Stimulated activated CD4-positive, alpha-beta T cell treated with anti-CD3 and anti-CD28 coated beads, Interleukin-2, amount 100 ng/mL, for 48 hours (primary cell): ENCODE measurements at regions not wholly inside any gene's neighbourhood (a gene's known extent, or its start where the extent isn't known, plus 50 kb on each side); places are given as distances from the start of the nearest gene placed in this dataset.
"Not testable (repeated sequence)": the region's sequence is repeated elsewhere in the genome, so short reads cannot be mapped to it uniquely, and the experiment has no call there.

Experiments
- DNase-seq, 2 donors: peaks; one replicate each; pipeline ENCODE4 v3.0.0-alpha.2; 2020

DNA sequence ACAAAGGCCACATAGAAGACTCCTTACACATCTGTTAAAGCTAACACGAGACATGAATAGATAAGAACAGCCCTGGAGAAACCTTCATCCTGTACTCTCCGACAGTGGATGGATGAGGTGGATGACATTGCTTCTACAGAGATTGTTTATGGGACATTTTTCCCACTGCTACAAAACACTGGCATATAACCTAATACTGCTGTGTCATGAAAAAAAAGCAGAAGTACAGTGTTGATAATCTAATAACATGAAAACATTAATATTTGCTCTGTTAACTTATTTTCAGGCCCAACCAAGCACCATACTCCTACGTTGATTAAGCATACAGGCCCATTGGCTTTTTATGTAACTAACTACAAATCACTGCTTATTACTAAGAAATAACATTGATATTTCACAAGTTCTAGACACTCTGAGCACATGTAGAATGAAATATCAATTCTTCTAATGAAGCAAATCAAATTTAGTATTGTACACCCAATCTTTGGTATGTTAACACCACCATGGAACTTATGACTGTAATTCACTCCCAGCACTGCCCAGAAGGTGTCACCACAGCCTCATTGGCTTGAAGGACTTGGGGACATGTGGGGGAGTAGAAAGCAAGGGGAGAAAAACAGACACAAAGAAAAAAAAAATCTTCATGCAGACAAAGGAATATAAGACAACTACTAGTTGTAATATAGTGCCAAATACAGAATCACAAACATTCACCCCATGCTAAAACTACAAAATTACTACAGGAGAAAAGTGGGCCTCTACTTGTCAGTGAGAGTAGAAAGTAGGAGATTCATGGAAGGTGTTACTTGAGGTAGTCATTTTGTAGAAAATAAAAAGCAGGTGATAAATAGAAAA is 330.0 kb upstream of the PMFBP1 start:
- DNase-seq, result peak; percentile 10 to 19

DNA sequence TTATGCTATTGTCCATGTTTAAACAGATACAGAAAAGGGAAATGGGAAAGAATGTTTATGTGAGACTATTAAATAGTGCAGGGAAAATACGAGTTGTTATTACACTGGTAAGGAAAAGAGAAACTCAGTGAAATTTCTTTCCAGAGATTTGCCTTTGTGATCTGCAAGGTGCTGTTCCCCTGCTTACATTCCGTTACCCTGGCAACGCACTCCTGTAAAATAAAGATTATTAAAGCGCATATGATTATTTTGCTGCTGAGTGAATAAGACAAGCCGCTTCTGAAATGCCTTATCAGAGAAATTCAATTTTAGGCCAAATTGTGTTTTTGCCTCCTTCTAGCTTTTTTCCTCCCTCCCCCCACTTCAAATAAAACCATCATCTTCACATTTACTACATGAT is 328.6 kb upstream of the PMFBP1 start:
- DNase-seq, result no peak

DNA sequence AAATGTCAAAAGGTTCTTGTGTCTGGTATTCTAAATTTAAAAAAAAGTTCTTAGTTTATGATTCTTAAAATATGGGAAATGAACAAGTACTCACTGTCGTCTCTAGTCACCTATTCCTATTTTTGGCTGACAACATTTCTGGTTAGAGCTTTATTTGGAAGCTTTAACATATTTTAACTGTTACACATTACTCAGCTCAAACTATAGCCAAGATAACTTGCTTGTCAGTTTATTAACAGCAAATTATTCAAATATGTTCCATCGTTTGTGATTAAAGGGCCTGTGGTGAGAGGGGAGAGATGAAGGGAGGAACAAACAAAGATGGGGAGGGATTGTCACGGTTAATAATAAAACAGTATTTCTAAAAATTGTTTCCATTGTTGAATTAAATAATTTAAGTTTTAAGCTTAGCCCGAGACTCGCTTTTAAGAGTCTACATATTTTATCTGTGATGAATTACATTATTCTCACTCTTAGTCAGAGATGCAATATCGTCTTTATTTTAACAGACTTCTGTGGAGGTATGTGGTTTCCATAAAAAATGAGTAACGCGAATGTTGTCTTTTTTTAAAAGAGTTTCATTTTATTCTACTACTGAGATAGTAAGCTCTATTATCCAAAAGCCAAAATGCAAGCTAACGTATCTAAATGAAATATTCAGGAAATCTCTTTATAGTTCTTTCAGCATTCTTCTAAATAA is 321.9 kb upstream of the PMFBP1 start:
- no peak for DNase-seq

DNA sequence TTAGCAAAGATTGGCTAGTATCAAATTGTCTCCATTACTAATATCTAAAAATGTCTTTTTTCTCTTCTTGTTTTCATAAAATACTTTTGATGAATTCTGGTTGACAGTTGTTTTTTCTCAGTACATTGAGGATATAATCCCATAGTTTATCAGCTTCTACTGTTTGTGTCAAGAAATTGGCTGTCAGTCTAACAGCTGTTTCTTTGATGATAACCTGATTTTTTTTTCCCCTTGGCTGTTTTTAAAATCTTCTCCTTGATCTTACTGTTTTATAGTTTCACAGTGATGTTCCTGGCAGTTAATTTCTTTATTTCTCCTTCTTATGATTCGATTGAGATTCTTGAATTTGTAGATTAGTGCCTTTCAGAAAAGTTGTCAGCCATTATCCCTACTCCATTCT is 315.3 kb upstream of the PMFBP1 start:
- no peak for DNase-seq

DNA sequence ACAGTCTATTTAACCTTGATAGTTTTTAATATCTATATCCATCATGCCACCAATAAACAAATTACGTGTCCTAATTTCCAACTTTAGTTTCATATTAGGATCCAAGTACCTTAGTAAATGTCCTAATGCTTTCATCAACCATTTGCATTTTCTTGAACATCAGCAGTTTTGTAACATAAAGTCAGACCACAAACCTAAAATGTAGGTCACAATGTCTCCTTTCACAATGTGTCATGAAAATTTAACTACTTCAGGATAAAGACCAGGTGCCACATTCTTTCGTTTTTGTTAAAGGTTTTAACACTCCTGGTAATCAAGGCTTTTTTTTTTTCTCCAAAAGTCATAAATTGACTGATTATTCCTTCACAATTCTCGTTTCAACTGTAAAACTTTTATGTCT is 310.7 kb upstream of the PMFBP1 start:
- DNase-seq, result no peak

DNA sequence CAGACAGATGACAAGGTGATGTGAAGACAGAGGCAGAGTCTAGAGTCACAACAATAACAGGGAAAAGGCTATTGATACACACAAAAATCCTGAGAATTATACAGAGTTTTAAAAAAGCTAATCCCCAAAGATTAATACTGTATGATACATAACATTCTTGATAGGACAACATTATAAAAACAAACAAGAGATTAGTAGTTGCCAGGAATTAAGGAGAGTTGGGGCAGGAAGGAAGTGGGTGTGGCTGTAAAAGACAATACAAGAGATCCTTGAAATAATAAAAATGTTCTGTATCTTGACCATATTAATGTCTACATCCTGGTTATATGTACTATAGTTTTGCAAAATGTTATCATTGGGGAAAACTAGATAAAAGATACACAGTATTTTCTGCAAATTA is 309.5 kb upstream of the PMFBP1 start:
- DNase-seq, result no peak

DNA sequence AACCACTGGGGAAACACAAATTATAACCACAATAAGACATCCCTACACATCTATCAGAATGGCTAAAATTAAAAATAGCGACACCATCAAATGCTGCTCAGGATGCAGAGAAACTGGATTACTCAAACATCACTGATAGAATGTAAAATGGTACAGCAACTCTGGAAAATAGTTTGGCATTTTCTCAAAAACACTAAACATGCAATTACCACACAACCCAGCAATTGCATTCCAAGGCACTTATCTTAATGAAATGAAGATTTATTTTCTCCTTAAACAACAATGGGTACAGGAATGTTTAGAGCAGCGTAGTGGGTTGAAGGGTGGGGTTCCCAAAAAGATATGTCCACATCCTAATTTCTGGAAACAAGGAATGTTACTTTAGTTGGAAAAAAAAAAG is 309.0 kb upstream of the PMFBP1 start:
- no peak for DNase-seq

DNA sequence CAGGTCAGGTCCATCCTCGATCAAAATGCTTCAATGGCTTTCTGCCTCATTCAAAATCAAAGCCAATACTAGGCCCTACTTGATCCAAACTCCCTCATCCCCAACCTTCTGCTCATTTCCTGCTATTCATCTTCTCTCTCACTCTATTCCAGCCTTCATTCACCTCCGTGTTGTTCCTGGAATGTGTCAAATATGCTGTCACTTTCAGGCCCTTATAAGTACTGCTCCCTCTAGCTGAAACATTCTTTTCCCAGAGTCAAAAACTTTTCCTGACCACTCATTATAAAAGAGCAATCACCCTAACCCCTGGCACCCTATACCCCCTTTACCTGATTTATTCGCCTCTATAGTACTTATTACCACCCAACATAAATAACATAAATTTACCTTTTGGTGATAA is 303.7 kb upstream of the PMFBP1 start:
- DNase-seq, result no peak

DNA sequence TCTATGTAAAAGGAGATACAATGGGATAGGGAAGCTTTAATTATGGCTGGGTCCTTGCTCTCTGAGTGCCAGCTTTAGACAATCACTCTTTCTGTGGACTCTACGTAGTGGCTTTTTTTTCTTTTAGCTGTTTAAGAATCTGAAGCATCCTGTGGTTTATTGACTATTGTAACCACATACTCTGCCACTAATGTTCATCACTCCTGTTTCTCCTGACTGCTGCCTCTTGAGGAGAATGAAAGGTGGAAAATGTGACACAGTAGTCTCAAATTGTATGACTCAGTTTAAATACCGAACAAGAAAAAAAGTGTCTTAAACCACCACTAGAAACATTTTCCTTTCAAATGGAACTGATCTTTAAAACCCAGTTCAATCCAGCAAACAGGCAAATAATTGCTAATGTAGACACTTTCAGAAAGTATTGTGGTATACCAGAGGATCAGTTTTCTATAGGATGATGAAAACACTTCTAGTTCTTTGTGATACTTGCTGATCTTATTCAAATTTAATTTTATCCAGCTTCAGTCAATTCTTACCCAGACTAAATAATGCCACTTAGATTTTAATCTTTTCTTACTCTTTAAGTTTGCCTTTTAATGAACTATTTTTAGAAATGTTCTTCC is 302.7 kb upstream of the PMFBP1 start:
- no peak for DNase-seq

DNA sequence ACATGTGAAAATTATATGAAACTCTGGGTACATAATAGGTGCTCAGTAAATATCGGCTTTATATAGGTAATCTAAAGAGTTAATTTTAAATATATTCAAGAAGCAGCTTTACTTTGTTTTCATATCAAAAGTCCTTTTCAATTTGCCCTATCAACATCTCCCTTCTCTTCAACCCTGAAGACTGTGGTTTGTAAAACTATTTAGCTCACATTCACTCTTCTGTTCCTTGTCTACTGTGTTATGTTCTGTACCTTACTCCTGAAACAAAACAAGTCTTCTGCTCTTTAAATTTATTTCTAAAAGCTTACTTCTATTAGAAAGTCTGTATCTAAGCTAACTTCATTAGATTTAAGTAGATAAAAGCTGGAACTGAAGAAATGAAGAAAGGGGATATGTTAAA is 301.7 kb upstream of the PMFBP1 start:
- DNase-seq, result no peak

DNA sequence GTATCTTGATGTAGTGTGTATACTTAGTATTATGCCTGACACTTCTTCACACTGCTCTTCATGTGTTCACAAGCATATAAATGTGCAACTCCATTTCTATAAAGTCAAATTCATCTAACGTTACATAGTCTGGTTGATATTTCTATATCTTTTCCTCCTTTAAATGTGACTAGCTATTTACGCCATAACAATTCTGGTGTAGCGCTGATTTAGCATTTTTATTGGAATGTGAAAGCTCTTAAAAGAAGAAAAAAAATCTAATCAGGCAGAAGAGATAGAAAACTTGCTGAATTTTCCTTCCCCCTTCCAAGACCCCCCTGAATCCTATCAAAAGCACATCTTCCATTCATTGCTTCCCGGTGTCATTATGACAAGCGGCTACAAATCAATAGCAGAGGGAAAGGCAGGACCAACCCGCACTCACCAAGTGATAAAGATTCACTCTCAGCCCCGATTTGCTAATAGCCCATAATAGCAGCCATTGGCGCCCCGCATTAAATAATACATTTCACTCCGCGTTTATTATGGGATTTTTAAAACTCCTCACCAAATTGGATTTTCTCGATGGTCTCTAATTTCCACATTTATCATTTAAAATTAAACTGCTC is 299.5 kb upstream of the PMFBP1 start:
- no peak for DNase-seq

DNA sequence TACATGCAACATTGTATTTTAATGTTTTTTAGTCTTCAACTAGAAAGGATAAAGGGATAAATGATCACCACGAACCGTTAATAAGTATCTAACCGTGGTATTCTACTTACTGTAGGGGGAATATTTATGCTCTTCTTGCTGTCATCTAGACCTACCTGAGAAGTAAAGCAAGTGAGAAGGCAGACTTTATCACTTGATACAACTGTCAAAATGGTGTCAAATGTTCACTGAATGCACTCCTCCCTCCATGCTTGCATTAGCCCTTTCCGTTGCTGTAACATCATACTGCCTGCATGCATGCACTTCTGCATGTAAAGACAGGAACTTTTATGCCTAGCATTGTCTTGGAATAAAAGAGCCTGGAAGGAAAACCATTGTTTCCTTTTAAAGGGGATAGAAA is 298.6 kb upstream of the PMFBP1 start:
- DNase-seq, result no peak

DNA sequence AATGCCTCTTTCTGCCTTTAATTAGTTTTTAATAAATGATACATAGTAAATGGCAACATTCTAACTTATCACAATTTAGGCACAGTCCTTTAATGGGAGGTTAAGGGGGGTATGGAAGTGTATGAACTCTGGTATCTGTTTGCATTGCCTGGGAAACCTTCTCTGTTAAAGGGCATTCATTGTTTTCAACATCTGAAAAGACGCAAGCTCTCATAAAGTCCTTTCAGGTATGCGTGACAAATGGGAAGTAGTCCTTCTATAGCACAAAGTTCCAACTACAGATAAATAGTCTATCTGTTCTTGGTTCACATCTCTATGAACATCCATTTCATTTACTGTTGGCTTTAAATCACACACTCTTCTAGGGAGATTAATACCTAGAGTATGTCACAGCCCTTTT is 298.0 kb upstream of the PMFBP1 start:
- DNase-seq, result no peak

DNA sequence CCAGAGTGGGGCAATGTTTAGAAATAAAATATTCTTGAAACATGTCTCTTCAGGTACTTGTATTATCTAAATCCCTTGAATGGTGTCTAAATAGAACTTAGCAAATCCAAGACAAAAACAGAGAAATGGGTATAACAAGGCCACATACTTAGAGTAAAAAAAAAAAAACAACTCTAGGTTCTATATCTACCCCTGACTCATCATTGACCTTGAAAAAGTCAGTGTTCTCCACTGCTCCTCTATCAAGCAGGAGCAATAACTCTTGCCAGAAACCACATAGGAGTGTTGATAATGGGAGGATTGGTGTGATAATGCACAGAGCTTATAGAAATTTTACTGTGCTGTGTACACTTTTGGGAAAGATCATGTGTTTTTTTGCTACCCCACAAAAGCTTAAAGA is 296.6 kb upstream of the PMFBP1 start:
- no peak for DNase-seq

DNA sequence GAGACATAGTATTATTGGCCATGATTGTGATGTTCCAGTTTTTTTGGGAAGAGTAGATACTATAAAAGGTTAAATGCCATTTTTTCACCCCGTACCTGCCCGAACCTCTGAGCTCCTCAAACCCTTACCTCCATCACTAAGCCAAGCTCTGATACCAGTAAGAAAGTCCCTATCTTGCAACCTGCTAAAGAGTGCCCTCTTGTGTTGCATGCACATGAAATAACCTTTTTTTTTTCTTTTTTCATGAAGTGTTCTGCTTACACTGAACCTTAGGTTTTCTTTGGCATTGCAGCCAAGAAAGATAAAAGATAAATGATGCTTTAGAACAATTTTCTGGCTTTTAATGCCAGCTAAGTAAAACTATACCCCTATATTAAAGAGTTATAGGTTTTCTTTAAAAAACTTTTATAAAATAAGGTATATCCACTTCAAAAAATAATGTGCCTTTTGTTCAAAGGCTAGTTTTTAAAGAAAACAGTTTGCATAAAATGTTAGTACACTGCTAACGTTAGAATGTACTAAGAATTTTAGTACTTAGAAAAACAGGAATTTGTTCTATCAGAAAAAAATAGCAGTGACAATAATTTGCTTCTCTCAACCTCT is 295.3 kb upstream of the PMFBP1 start:
- DNase-seq, result no peak

DNA sequence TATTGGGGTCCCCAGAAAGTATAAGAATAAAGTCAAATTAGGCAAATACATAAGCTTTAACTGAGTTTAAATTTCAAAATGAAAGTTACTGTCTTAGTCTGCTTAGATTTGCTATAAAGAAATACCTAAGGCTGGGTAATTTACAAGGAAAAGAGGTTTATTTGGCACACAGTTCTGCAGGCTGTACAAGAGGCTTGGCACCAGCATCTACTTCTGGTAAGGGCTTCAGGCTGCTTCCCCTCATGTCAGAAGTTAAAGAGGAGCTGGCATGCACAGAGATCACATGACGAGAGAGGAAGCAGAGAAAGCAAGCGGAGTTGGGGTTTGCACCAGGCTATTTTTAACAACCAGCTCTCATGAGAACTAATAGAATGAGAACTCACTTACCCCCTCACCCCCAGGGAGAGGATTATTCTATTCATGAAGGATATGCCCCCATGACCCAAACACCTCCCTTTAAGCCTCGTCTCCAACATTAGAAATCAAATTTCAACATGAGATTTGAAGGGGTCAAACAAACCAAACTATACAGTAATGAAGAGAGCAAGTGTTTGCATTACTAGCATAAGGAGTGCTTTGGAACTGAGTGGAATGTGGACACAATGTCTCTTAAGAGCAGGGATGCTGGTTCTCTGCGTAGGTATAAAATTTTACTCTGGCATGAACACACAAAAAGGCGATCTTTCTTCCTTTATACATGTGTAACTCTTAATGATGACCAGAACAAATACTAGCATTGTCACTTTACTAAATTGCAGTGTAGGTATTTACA is 292.8 kb upstream of the PMFBP1 start:
- DNase-seq, result no peak

DNA sequence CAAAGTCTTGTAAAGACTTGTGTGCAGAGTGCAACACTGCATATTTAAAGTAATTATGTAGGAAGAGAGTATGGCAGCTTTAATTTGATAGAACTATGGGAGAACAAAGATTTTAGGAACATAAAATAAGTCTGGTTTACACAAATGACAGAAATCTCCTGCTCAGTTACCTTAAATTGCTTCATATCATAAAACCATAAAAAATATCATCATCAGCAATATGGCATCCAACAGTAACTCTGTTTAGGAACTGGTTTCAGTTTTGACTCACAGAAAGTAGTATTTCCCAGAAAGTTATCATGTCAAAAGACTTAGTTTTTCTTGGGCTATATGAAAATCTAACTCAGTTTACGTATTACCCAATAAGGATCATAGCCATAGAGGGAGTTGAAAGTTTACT is 292.1 kb upstream of the PMFBP1 start:
- DNase-seq, result no peak

DNA sequence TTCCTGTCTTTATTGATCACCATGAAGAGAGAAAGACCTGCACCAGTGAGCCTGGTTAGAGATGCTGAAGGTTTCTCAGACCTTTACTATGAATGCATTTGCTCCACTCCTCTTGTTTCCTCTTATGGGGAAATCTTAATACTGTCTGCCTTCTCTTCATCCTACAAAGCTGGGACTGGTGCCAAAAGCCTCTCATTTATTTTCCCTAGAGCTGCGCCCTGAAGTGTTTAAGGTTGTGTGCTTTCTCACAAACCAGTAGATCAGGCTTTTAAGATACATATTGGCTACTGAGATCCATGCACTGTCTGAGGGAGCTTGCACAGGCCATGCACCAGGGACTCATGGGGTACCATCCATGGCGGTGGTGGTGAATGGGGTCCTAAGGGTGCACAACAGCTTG is 286.1 kb upstream of the PMFBP1 start:
- no peak for DNase-seq

DNA sequence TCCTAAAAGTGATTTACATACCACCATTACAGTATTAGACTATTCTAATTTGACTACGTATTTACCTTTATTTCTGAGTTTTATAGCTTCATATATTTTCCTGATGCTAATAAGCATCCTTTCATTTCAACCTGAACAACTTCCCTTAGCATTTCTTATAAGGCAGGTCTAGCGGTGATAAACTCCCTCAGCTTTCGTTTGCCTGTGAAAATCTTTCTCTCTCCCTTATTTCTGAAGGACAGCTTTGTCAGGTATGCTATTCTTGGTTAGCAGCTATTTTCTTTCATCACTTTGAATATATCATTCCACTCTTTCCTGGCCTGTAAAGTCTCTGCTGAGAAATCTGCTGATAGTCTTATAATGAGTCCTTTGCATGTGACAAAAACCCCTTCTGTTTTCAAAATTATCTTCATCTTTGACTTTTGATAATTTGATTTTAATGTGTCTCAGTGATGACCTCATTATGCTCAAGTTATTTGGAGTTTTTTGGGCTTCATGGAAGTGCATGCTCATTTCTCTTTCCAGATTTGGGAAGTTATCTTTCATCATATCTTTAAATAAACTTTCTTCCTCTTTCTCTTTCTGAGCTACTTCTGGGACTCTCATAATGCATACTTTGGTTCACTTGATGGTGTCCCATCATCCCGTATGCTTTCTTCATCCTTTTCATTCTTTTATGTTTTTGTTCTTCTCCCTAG is 285.4 kb upstream of the PMFBP1 start:
- no peak for DNase-seq

DNA sequence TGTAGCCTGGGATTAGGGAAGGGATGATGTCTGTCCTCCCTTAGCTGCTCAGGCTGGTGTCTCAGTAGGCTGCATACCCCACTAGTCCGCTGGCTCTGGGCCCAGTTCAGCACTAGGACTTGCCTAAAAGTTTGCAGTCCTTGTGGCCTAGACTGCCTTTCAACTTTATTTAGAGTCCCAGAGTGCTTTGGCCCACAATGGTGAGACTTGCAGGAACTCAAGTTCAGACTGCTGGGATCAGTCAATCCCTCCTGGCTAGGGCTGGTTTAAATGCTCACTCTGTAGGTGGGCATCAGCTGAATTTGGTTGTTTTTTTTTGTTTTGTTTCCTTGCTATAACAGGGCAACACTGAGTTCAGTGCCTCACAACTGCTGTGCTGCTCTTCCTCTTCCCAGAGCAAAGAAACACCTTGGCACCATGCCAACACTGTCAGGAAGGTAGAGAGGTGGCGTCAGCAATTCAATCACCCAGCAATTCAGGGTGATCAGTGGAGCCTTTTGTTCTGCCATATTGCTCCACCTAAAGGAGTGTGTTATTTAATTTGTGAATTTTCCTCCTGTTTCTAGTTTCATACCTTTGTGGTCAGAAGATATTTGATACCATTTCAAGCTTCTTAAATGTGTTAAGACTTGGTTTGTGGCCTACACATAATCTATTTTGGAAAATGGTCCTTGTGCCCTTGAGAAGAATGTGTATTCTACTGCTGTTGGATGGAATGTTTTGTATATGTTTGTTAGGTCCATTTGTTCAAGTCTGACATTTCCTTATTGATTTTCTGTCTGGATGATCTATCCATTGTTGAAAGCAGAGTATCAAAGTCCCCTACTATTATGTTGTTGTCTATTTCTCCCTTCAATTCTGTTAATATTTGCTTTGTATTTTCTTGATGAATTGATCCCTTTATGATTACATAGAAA is 284.0 kb upstream of the PMFBP1 start:
- no peak for DNase-seq

DNA sequence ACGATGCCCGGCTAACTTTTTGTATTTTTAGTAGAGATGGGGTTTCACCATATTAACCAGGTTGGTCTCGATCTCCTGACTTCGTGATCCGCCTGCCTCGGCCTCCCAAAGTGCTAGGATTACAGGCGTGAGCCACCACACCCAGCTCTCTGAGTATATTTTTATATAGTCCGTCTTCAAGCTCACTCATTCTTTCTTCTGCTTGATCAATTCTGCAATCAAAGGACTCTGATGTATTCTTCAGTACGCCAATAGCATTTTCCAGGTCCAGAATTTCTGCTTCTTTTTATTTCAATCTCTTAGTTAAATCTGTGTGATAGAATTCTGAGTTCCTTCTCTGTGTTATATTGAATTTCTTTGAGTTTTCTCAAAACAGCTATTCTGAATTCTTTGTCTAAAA is 281.9 kb upstream of the PMFBP1 start:
- not testable (repeated sequence) for DNase-seq
